Neural progenitor cell (in vitro differentiated cells): ENCODE measurements at regions not wholly inside any gene's neighbourhood (a gene's known extent, or its start where the extent isn't known, plus 50 kb on each side); places are given as distances from the start of the nearest gene placed in this dataset.

ENCODE experiments used
- DNase-seq: peaks from one replicate; pipeline ENCODE4 v3.0.0-alpha.2; 2016; ENCODE audit warnings: low spot score
- H2AFZ ChIP-seq: fragments of 200-600 bp; sonication (generic); replicated peaks from 2 replicates; pipeline ENCODE4 v1.6.1; 2016; ENCODE audit warnings: antibody characterized with exemption
- H3F3A ChIP-seq: fragments of 200-600 bp; sonication (generic); 2 replicates; pipeline ENCODE4 v1.6.1; 2016; ENCODE audit warnings: antibody characterized with exemption, low read depth
- H3K27ac ChIP-seq: fragments of 200-600 bp; sonication (generic); 2 replicates; pipeline ENCODE4 v1.5.1; 2016; ENCODE audit warnings: mild to moderate bottlenecking
- H3K27me3 ChIP-seq: fragments of 200-600 bp; sonication (generic); 2 replicates; pipeline ENCODE4 v1.6.1; 2016; ENCODE audit warnings: mild to moderate bottlenecking, moderate library complexity
- H3K36me3 ChIP-seq: fragments of 200-600 bp; sonication (generic); 2 replicates; pipeline ENCODE4 v1.5.1; 2016
- H3K4me1 ChIP-seq: fragments of 200-600 bp; sonication (generic); 2 replicates; pipeline ENCODE4 v1.6.1; 2016; ENCODE audit warnings: mixed run types
- H3K4me2 ChIP-seq: fragments of 200-600 bp; sonication (generic); 2 replicates; pipeline ENCODE4 v1.6.1; 2016
- H3K4me3 ChIP-seq: fragments of 200-600 bp; sonication (generic); 2 replicates; pipeline ENCODE4 v1.5.1; 2016
- H3K79me2 ChIP-seq: fragments of 200-600 bp; sonication (generic); 2 replicates; pipeline ENCODE4 v1.6.1; 2016; ENCODE audit warnings: low read depth
- H3K9ac ChIP-seq: fragments of 200-600 bp; sonication (generic); 2 replicates; pipeline ENCODE4 v1.6.1; 2016
- H3K9me3 ChIP-seq: fragments of 200-600 bp; sonication (generic); 2 replicates; pipeline ENCODE4 v1.5.1; 2016; ENCODE audit warnings: low read depth
- H4K20me1 ChIP-seq: fragments of 200-600 bp; sonication (generic); 2 replicates; pipeline ENCODE4 v1.6.1; 2016; ENCODE audit warnings: low read depth
- H3K27ac Mint-ChIP-seq: 3 replicates; pipeline ENCODE4 v1.8.0; 2021; ENCODE audit warnings: mixed read lengths
- H3K27me3 Mint-ChIP-seq: 2 replicates; pipeline ENCODE4 v1.8.0; 2022; ENCODE audit warnings: low read depth, mild to moderate bottlenecking, inconsistent platforms, moderate library complexity, mixed read lengths; ENCODE audit not compliant: insufficient read depth
- H3K36me3 Mint-ChIP-seq: 3 replicates; pipeline ENCODE4 v1.8.0; 2021; ENCODE audit warnings: mixed read lengths
- H3K4me1 Mint-ChIP-seq: 3 replicates; pipeline ENCODE4 v1.8.0; 2021; ENCODE audit warnings: mixed read lengths
- H3K4me3 Mint-ChIP-seq: 3 replicates; pipeline ENCODE4 v1.8.0; 2021; ENCODE audit warnings: mild to moderate bottlenecking, moderate library complexity, mixed read lengths
- H3K9me3 Mint-ChIP-seq: 3 replicates; pipeline ENCODE4 v1.8.0; 2020; ENCODE audit warnings: mixed read lengths
- EZH2 ChIP-seq: fragments of 200-600 bp; sonication (generic); IDR thresholded peaks from 2 replicates; pipeline ENCODE4 v1.6.1; 2017; ENCODE audit warnings: antibody characterized with exemption, mild to moderate bottlenecking, moderate library complexity
- EZH2phosphoT487 ChIP-seq: fragments of 200-600 bp; sonication (generic); IDR thresholded peaks from 2 replicates; pipeline ENCODE4 v1.6.1; 2017; ENCODE audit warnings: antibody characterized with exemption
- TF ChIP-seq, protein P1 (sequence below): fragments of 200-600 bp; sonication (generic); IDR thresholded peaks from 2 replicates; pipeline ENCODE4 v1.5.1; 2017; ENCODE audit warnings: antibody characterized with exemption, mild to moderate bottlenecking

DNA sequence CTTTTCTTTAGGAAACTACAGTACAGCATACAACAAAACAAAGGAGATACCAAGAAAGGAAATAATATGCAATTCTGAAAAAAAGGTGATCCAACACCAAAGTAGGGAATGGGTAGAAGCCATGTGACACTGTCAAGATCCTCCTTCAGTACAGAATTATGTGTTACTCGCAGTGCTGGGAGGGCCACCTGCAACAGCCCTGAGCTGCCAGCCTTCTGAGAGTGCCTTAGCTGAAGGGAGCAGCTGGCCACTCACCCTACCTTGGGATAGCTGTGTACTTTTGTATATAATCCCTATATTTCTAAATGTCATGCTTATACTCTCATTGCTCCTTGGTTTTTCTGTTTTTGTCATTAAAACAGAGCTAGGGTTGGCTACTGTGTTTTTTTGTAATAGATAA, 1518.2 kb upstream of the PCDH20 start:
- Histone ChIP-seq H3K9me3 (no peaks in the 10 kb centered on the region), H3K36me3 (no peaks in the 10 kb centered on the region), H3K4me3 (no peak overlapping the region), H3K27me3 (no peaks in the 10 kb centered on the region), H4K20me1 (no peaks in the 10 kb centered on the region), H3K4me2 (no peak overlapping the region), H3K79me2 (no peaks in the 10 kb centered on the region), H3F3A (no peaks in the 10 kb centered on the region), H3K9ac (no peak overlapping the region), H2AFZ (no peak overlapping the region), H3K27ac (no peak overlapping the region), H3K4me1 (no peaks in the 10 kb centered on the region)
- Mint-ChIP-seq H3K9me3 (no peaks in the 10 kb centered on the region), H3K27ac (no peak overlapping the region), H3K4me3 (no peak overlapping the region), H3K36me3 (no peaks in the 10 kb centered on the region), H3K4me1 (no peaks in the 10 kb centered on the region), H3K27me3 (no peaks in the 10 kb centered on the region)
- peak; percentile 10 for DNase-seq
- TF ChIP-seq EZH2 (no peak), EZH2phosphoT487 (no peak)
- TF ChIP-seq, protein P1, sequence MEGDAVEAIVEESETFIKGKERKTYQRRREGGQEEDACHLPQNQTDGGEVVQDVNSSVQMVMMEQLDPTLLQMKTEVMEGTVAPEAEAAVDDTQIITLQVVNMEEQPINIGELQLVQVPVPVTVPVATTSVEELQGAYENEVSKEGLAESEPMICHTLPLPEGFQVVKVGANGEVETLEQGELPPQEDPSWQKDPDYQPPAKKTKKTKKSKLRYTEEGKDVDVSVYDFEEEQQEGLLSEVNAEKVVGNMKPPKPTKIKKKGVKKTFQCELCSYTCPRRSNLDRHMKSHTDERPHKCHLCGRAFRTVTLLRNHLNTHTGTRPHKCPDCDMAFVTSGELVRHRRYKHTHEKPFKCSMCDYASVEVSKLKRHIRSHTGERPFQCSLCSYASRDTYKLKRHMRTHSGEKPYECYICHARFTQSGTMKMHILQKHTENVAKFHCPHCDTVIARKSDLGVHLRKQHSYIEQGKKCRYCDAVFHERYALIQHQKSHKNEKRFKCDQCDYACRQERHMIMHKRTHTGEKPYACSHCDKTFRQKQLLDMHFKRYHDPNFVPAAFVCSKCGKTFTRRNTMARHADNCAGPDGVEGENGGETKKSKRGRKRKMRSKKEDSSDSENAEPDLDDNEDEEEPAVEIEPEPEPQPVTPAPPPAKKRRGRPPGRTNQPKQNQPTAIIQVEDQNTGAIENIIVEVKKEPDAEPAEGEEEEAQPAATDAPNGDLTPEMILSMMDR: no peak

DNA sequence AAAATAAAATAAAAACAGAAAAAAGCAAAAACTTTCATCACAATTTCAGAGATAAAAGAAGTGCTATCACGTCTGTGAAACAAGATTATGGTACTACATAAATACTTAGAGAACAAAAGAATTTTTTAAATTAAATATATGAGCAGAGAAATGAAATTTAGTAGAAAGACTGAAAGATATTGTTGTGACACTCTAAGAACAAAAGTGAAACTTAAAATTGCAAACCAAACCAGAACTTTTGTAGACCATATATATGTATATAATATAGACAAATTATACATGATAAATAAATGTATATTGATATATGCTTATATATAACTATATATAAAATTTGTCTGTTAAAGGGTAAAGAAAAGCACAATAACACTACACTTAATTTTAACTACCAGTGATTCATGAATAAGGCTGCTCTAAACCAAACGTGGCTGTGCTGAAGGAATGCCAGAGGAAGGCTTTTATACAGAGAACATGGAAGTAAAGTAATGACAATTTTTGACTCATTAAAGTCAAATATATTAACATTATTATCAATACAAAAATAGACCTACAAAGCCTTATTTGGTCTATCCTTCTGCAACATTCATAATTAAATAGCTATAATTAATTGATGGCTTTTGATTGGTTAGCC, 1516.7 kb upstream of the PCDH20 start:
- H3K4me2 ChIP-seq: no peak overlapping the region
- H3K27me3 ChIP-seq: no peaks in the 10 kb centered on the region
- Mint-ChIP-seq H3K27ac (no peak overlapping the region), H3K4me3 (no peak overlapping the region), H3K4me1 (no peaks in the 10 kb centered on the region), H3K9me3 (no peaks in the 10 kb centered on the region), H3K27me3 (no peaks in the 10 kb centered on the region), H3K36me3 (no peaks in the 10 kb centered on the region)
- no peak overlapping the region for H3K27ac ChIP-seq
- H3K4me1 ChIP-seq: no peaks in the 10 kb centered on the region
- no peak overlapping the region for H3K9ac ChIP-seq
- DNase-seq: no peak
- H3K79me2 ChIP-seq: no peaks in the 10 kb centered on the region
- no peaks in the 10 kb centered on the region for H4K20me1 ChIP-seq
- H3K9me3 ChIP-seq: no peaks in the 10 kb centered on the region
- no peaks in the 10 kb centered on the region for H3K36me3 ChIP-seq
- no peak overlapping the region for H2AFZ ChIP-seq
- no peaks in the 10 kb centered on the region for H3F3A ChIP-seq
- TF ChIP-seq, protein P1: no peak
- TF ChIP-seq EZH2: no peak
- TF ChIP-seq EZH2phosphoT487: no peak
- H3K4me3 ChIP-seq: no peak overlapping the region

DNA sequence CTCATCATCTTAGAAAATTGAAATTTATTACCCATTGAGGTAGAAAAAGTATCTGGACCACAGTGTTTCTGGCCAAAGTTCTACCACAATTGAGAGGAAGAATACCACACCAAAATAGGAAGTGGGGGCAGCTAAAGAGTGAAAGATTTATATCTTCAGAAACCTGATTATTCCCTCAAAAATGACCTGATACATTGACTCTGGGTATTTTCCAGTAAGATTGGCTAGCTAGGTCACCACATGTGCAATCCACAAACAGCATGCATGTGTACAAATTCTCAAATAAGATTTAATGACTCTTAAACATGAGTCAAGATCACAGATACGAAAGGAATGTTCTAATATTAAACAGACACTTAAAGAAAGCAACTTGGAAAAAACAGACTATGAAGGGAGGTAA, 1516.2 kb upstream of the PCDH20 start:
- Mint-ChIP-seq H3K9me3 (no peaks in the 10 kb centered on the region), H3K36me3 (no peaks in the 10 kb centered on the region), H3K4me1 (no peaks in the 10 kb centered on the region), H3K27ac (no peak overlapping the region), H3K27me3 (no peaks in the 10 kb centered on the region), H3K4me3 (no peak overlapping the region)
- no peaks in the 10 kb centered on the region for H3K79me2 ChIP-seq
- peak overlapping the region; percentile 19 for H2AFZ ChIP-seq
- no peak overlapping the region for H3K27ac ChIP-seq
- no peak overlapping the region for H3K4me2 ChIP-seq
- no peaks in the 10 kb centered on the region for H3K27me3 ChIP-seq
- no peak for DNase-seq
- no peak overlapping the region for H3K9ac ChIP-seq
- no peak for TF ChIP-seq EZH2
- TF ChIP-seq, protein P1: no peak
- TF ChIP-seq EZH2phosphoT487: no peak
- no peak overlapping the region for H3K4me3 ChIP-seq
- no peaks in the 10 kb centered on the region for H4K20me1 ChIP-seq
- no peaks in the 10 kb centered on the region for H3K4me1 ChIP-seq
- no peaks in the 10 kb centered on the region for H3F3A ChIP-seq
- H3K36me3 ChIP-seq: no peaks in the 10 kb centered on the region
- no peaks in the 10 kb centered on the region for H3K9me3 ChIP-seq
